Neural cell (in vitro differentiated cells): ENCODE measurements at regions not wholly inside any gene's neighbourhood (a gene's known extent, or its start where the extent isn't known, plus 50 kb on each side); places are given as distances from the start of the nearest gene placed in this dataset.

Experiments used
- EP300 ChIP-seq: fragments of 450-650 bp; conservative IDR thresholded peaks from 2 replicates; pipeline ENCODE4 v1.6.1; 2014; ENCODE audit warnings: antibody characterized with exemption, mild to moderate bottlenecking, moderate library complexity; ENCODE audit not compliant: poor library complexity, severe bottlenecking
- EZH2 ChIP-seq: fragments of 200-600, 300-800 bp; shearing (Covaris generic), sonication (generic); IDR thresholded peaks from 2 replicates; pipeline ENCODE4 v1.6.1; 2014; ENCODE audit warnings: antibody characterized with exemption, low read length, borderline replicate concordance, mild to moderate bottlenecking; ENCODE audit not compliant: insufficient read depth, poor library complexity, severe bottlenecking
- MXI1 ChIP-seq: fragments of 450-650 bp; conservative IDR thresholded peaks from 2 replicates; pipeline ENCODE4 v1.6.1; 2014; ENCODE audit warnings: antibody characterized with exemption, mild to moderate bottlenecking; ENCODE audit not compliant: poor library complexity, severe bottlenecking
- REST ChIP-seq: IDR thresholded peaks from 2 replicates; pipeline ENCODE4 v1.6.1; 2012; ENCODE audit warnings: borderline replicate concordance
- SMC3 ChIP-seq: fragments of 450-650 bp; conservative IDR thresholded peaks from 2 replicates; pipeline ENCODE4 v1.6.1; 2014; ENCODE audit warnings: antibody characterized with exemption, mild to moderate bottlenecking, moderate library complexity; ENCODE audit not compliant: poor library complexity
- TF ChIP-seq, protein P1 (sequence below): fragments of 450-650 bp; IDR thresholded peaks from 2 replicates; pipeline ENCODE4 v1.5.1; 2014; ENCODE audit warnings: antibody characterized with exemption, mild to moderate bottlenecking, moderate library complexity; ENCODE audit not compliant: poor library complexity, severe bottlenecking

DNA sequence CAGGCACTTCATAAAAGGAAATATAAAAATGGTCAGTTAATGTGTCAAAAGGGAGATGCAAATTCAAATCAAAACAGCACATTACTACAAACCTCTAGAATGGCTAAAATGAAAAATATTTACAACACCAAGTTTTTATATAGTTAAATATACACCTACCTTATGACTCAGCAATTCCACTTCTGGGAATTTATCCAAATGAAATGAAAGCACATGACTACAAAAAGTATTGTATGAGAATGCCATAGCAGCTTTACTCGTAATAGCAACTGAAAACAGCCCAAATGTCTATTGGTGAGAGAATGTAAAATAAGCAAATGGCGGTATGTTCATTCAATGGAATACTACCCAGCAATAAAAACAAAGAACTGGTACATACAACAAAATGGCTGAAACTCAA, 175.8 kb upstream of the SPAG17 start:
- TF ChIP-seq EZH2 (no peak), MXI1 (no peak), REST (no peak), SMC3 (no peak), EP300 (no peak)
- TF ChIP-seq, protein P1, sequence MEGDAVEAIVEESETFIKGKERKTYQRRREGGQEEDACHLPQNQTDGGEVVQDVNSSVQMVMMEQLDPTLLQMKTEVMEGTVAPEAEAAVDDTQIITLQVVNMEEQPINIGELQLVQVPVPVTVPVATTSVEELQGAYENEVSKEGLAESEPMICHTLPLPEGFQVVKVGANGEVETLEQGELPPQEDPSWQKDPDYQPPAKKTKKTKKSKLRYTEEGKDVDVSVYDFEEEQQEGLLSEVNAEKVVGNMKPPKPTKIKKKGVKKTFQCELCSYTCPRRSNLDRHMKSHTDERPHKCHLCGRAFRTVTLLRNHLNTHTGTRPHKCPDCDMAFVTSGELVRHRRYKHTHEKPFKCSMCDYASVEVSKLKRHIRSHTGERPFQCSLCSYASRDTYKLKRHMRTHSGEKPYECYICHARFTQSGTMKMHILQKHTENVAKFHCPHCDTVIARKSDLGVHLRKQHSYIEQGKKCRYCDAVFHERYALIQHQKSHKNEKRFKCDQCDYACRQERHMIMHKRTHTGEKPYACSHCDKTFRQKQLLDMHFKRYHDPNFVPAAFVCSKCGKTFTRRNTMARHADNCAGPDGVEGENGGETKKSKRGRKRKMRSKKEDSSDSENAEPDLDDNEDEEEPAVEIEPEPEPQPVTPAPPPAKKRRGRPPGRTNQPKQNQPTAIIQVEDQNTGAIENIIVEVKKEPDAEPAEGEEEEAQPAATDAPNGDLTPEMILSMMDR, result no peak
